ENCODE measurements at regions not wholly inside any gene's neighbourhood (a gene's known extent, or its start where the extent isn't known, plus 50 kb on each side); places are given as distances from the start of the nearest gene placed in this dataset.

- DNase-seq: no peak
- no peak overlapping the region for H3K27ac ChIP-seq
- no peak overlapping the region for H3K4me3 ChIP-seq
- peaks cover 22% of the 10 kb centered on the region for H3K4me1 ChIP-seq
- no peak for TF ChIP-seq CTCF (IDR thresholded peaks at IDR 0.05)
- no peaks in the 10 kb centered on the region for H3K9me3 ChIP-seq
- no peak for ATAC-seq
- no peaks in the 10 kb centered on the region for H3K27me3 ChIP-seq (ENCODE audit: insufficient read depth in 3 of 3, low read length in 2 of 3)
- 94 to 97% (median 96%) methylated on average over 2 of the region's 2 CpGs for WGBS, 3 donors
- H3K36me3 ChIP-seq (ENCODE audit: insufficient read depth in 1 of 2, low read depth in 1 of 2): peaks cover 0 to 6% of the 10 kb centered on the region in 2 donors
- intact Hi-C loops (cut with DNase I): no loop called here
Observed at GRCh38 chr4:128359422-128359821, 71.8 kb upstream of the PGRMC2 start.

DNA sequence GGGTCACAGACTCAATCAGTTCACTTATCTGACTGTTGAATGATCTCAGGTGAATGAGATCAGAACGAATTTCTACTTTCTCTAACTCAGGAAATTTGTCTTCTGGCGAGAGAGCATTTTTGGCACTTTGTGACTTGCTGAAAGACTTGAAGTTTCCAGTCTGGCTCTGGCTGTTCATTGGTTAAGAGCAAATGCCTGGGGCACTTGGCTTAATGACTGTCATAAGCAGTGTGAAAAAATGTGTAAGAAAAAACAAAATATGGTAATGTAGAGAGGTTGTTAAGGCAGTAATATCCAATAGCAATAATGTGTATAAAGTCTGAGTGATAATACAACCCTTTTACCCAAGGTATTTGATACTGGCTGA is 71.3 kb upstream of the PGRMC2 start:
- WGBS, 3 donors: 21 to 35% (median 24%) methylated on average over 2 of the region's 2 CpGs
- no peak for ATAC-seq

DNA sequence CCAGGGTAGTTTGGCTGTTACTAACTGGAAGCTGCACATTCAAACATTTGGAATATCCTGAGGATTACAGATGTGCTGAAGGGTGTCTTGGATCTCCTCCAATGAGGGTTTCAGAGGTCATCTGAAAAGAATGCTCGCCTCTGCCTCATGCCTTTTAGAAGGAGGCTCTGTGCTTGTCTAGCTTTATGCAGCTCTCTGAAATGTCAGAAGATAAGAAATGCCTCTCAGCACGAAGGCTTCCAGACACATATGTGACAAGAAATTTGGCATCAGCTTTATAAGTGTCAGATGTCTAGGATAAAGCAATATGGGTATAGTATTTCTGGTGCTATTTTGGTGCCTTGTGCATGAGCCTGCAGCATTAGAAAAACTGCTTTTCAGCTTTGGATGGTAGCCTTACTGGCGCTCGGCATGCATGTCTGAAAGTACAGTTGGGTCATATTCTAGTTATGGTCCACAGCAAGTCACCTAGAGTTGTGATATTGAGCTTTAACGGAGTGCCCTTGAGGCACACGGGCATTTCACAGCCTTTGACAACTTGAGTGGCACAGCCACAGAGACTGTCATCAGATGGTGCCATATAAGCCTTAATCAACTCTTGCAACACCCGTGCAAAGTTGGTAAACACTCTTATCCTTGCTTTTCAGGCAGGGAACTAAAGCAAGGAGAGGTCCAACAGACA is 70.8 kb upstream of the PGRMC2 start:
- 24 to 28% (median 24%) methylated on average over 7 of the region's 7 CpGs for WGBS, 3 donors
- intact Hi-C loops (cut with DNase I): no loop called here
- Histone ChIP-seq H3K27ac (peak overlapping the region; percentile 74), H3K9me3 (no peaks in the 10 kb centered on the region), H3K4me1 (peaks cover 22% of the 10 kb centered on the region), H3K27me3 (ENCODE audit: insufficient read depth in 3 of 3, low read length in 2 of 3) (no peaks in the 10 kb centered on the region), H3K36me3 (ENCODE audit: insufficient read depth in 1 of 2, low read depth in 1 of 2) (peaks cover 0 to 6% of the 10 kb centered on the region in 2 donors), H3K4me3 (peak overlapping the region; percentile 41)
- no peak for TF ChIP-seq CTCF (IDR thresholded peaks at IDR 0.05)
- DNase-seq (no peak), ATAC-seq (peak; percentile 80 to 94 (median 88))

More for the DNA sequence above, 71.3 kb upstream of the PGRMC2 start:
- no peak for TF ChIP-seq CTCF (IDR thresholded peaks at IDR 0.05)
- Histone ChIP-seq H3K9me3 (no peaks in the 10 kb centered on the region), H3K4me1 (peaks cover 22% of the 10 kb centered on the region), H3K4me3 (peak overlapping the region; percentile 41), H3K27ac (peak overlapping the region; percentile 74), H3K36me3 (ENCODE audit: insufficient read depth in 1 of 2, low read depth in 1 of 2) (peaks cover 0 to 6% of the 10 kb centered on the region in 2 donors), H3K27me3 (ENCODE audit: insufficient read depth in 3 of 3, low read length in 2 of 3) (no peaks in the 10 kb centered on the region)
- no peak for DNase-seq
- intact Hi-C loops (cut with DNase I): no loop called here

DNA sequence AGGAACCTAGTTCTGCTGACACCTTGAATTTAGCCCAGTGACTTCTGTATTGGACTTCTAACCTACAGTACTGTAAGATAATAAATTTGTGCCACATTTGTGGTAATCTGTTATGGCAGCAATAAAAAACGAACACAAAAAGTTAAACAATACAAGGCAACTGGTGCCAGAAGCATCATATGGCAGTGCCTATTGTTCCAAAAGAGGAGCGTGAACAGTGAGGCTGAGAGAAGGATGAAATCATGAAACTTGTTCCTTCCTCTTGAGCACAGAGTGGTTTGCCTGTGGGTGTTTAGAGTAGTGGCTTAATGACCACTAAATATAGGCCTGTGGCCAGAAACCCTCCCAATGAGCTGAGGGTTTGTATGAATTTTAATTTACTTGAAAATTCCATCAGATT is 69.7 kb upstream of the PGRMC2 start:
- intact Hi-C loops (cut with DNase I): no loop called here
- H3K4me3 ChIP-seq: no peak overlapping the region
- peak overlapping the region; percentile 2 for H3K27ac ChIP-seq
- H3K27me3 ChIP-seq (ENCODE audit: insufficient read depth in 3 of 3, low read length in 2 of 3): no peaks in the 10 kb centered on the region
- ATAC-seq (no peak), DNase-seq (no peak)
- H3K36me3 ChIP-seq (ENCODE audit: insufficient read depth in 1 of 2, low read depth in 1 of 2): peaks cover 0 to 6% of the 10 kb centered on the region in 2 donors
- H3K9me3 ChIP-seq: no peaks in the 10 kb centered on the region
- no peak for TF ChIP-seq CTCF (IDR thresholded peaks at IDR 0.05)
- 49 to 60% (median 50%) methylated on average over 2 of the region's 2 CpGs for WGBS, 3 donors
- peaks cover 22% of the 10 kb centered on the region for H3K4me1 ChIP-seq

DNA sequence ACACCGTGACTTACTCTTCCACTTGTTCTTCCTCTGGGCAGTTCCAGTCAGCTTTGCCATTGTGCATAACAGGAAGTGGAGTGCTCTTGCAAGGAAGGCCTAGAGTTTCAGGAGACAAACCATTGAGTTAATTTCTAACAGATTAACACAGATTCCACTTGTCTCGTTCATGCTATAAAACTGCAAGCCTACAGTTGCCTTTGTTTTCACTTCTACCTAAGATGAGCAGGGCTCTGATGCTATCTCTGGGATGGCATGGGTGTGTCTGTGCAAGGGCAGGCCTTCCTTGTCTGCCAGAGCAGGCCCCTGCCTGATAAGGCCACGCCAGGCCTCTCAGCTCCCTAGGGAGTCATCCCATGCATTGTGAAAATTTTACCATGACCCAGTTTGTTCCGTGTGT is 67.7 kb upstream of the PGRMC2 start:
- Histone ChIP-seq H3K4me1 (peaks cover 22% of the 10 kb centered on the region), H3K9me3 (no peaks in the 10 kb centered on the region), H3K27ac (no peak overlapping the region), H3K4me3 (no peak overlapping the region), H3K27me3 (ENCODE audit: insufficient read depth in 3 of 3, low read length in 2 of 3) (no peaks in the 10 kb centered on the region), H3K36me3 (ENCODE audit: insufficient read depth in 1 of 2, low read depth in 1 of 2) (no peaks in the 10 kb centered on the region)
- DNase-seq: no peak
- TF ChIP-seq CTCF (IDR thresholded peaks at IDR 0.05): no peak
- no peak for ATAC-seq
- intact Hi-C loops (cut with DNase I): no loop called here
- WGBS, 3 donors: 52 to 63% (median 58%) methylated on average over 4 of the region's 4 CpGs
